GM23338 (cell line): ENCODE measurements at regions not wholly inside any gene's neighbourhood (a gene's known extent, or its start where the extent isn't known, plus 50 kb on each side); places are given as distances from the start of the nearest gene placed in this dataset.

Source experiments
- ATAC-seq: fragments of 200-7000 bp; cut with Tn5 transposase; 3 replicates; pipeline ENCODE4 v1.9.1; 2020
- DNase-seq: peaks from one replicate; pipeline ENCODE4 v3.0.0-alpha.2; 2015; ENCODE audit warnings: low spot score
- H2AFZ ChIP-seq: fragments of 200-600 bp; sonication (generic); 2 replicates; pipeline ENCODE4 v1.8.0; 2016; ENCODE audit warnings: antibody characterized with exemption, mild to moderate bottlenecking, moderate library complexity
- H3F3A ChIP-seq: fragments of 200-600 bp; sonication (generic); replicated peaks from 2 replicates; pipeline ENCODE4 v1.8.0; 2017; ENCODE audit warnings: antibody characterized with exemption, mixed run types, low read depth
- H3K27ac ChIP-seq: fragments of 200-600 bp; sonication (generic); 2 replicates; pipeline ENCODE4 v1.6.1; 2016; ENCODE audit warnings: low read depth
- H3K27me3 ChIP-seq: fragments of 200-600 bp; sonication (generic); 2 replicates; pipeline ENCODE4 v1.8.0; 2016; ENCODE audit warnings: mild to moderate bottlenecking, mixed run types, moderate library complexity; ENCODE audit not compliant: insufficient read depth
- H3K36me3 ChIP-seq: fragments of 200-600 bp; sonication (generic); 2 replicates; pipeline ENCODE4 v1.8.0; 2016; ENCODE audit warnings: mild to moderate bottlenecking; ENCODE audit not compliant: insufficient read depth
- H3K4me1 ChIP-seq: fragments of 200-600 bp; sonication (generic); 2 replicates; pipeline ENCODE4 v1.8.0; 2016; ENCODE audit warnings: mild to moderate bottlenecking, moderate library complexity; ENCODE audit not compliant: insufficient read depth
- H3K4me2 ChIP-seq: fragments of 200-600 bp; sonication (generic); 2 replicates; pipeline ENCODE4 v1.7.1; 2017; ENCODE audit warnings: mixed run types
- H3K4me3 ChIP-seq: fragments of 200-600 bp; sonication (generic); 2 replicates; pipeline ENCODE4 v1.6.1; 2016; ENCODE audit warnings: mixed run types
- H3K79me2 ChIP-seq: fragments of 200-600 bp; sonication (generic); replicated peaks from 2 replicates; pipeline ENCODE4 v1.8.0; 2017; ENCODE audit warnings: mild to moderate bottlenecking; ENCODE audit not compliant: insufficient read depth
- H3K9me2 ChIP-seq: fragments of 200-600 bp; sonication (generic); 2 replicates; pipeline ENCODE4 v1.8.0; 2017; ENCODE audit not compliant: insufficient read depth
- H4K20me1 ChIP-seq: fragments of 200-600 bp; sonication (generic); replicated peaks from 2 replicates; pipeline ENCODE4 v1.8.0; 2017; ENCODE audit warnings: mild to moderate bottlenecking; ENCODE audit not compliant: insufficient read depth
- H3K27ac Mint-ChIP-seq: 2 replicates; pipeline ENCODE4 v1.8.0; 2020; ENCODE audit warnings: inconsistent platforms, mild to moderate bottlenecking, moderate library complexity, mixed read lengths
- H3K27me3 Mint-ChIP-seq: 3 replicates; pipeline ENCODE4 v1.8.0; 2022; ENCODE audit warnings: low read depth, mild to moderate bottlenecking, moderate library complexity, mixed read lengths, inconsistent platforms; ENCODE audit not compliant: insufficient read depth, poor library complexity
- H3K36me3 Mint-ChIP-seq: 3 replicates; pipeline ENCODE4 v1.8.0; 2021; ENCODE audit warnings: low read depth, mild to moderate bottlenecking, inconsistent platforms, moderate library complexity, mixed read lengths
- H3K4me1 Mint-ChIP-seq: 3 replicates; pipeline ENCODE4 v1.8.0; 2020; ENCODE audit warnings: mild to moderate bottlenecking, inconsistent platforms, mixed read lengths
- H3K4me3 Mint-ChIP-seq: 3 replicates; pipeline ENCODE4 v1.8.0; 2021; ENCODE audit warnings: moderate library complexity, mild to moderate bottlenecking, inconsistent platforms, mixed read lengths
- H3K9me3 Mint-ChIP-seq: 3 replicates; pipeline ENCODE4 v1.8.0; 2020; ENCODE audit warnings: moderate library complexity, mild to moderate bottlenecking, inconsistent platforms, mixed read lengths
- CREB1 ChIP-seq: fragments of 250-450 bp; sonication (Bioruptor Pico); IDR thresholded peaks from 2 replicates; pipeline ENCODE4 v1.5.0; 2020; ENCODE audit warnings: low read depth, mild to moderate bottlenecking, moderate library complexity
- EZH2 ChIP-seq: fragments of 200-600 bp; sonication (generic); IDR thresholded peaks from one replicate; pipeline ENCODE4 v1.8.0; 2017; ENCODE audit warnings: antibody characterized with exemption, mild to moderate bottlenecking, low read depth; ENCODE audit not compliant: unreplicated experiment
- EZH2phosphoT487 ChIP-seq: fragments of 200-600 bp; sonication (generic); IDR thresholded peaks from one replicate; pipeline ENCODE4 v1.8.1; 2018; ENCODE audit warnings: antibody characterized with exemption; ENCODE audit not compliant: unreplicated experiment
- JUNB ChIP-seq: IDR thresholded peaks from one replicate; pipeline ENCODE4 v1.6.1; 2016; ENCODE audit warnings: antibody characterized with exemption; ENCODE audit not compliant: unreplicated experiment
- NANOG ChIP-seq: IDR thresholded peaks from 2 replicates; pipeline ENCODE4 v1.6.1; 2016; ENCODE audit warnings: antibody characterized with exemption, borderline replicate concordance
- POLR2AphosphoS5 ChIP-seq: IDR thresholded peaks from 2 replicates; pipeline ENCODE4 v1.6.1; 2016; ENCODE audit warnings: antibody characterized with exemption, low read depth
- STAT1 ChIP-seq: IDR thresholded peaks from one replicate; pipeline ENCODE4 v1.6.1; 2016; ENCODE audit warnings: antibody characterized with exemption; ENCODE audit not compliant: unreplicated experiment
- ZNF114 ChIP-seq: fragments of 250-450 bp; sonication (Bioruptor Pico); IDR thresholded peaks from 2 replicates; pipeline ENCODE4 v1.5.0; 2020; ENCODE audit warnings: mild to moderate bottlenecking, moderate library complexity
- ZNF331 ChIP-seq: fragments of 250-450 bp; sonication (Bioruptor Pico); IDR thresholded peaks from 2 replicates; pipeline ENCODE4 v1.5.0; 2020; ENCODE audit warnings: low read depth, mild to moderate bottlenecking, moderate library complexity
- TF ChIP-seq, protein P1 (sequence below): IDR thresholded peaks from 2 replicates; pipeline ENCODE4 v1.6.1; 2016; ENCODE audit warnings: antibody characterized with exemption
- TF ChIP-seq, protein P2 (sequence below): IDR thresholded peaks from one replicate; pipeline ENCODE4 v1.6.1; 2018; ENCODE audit warnings: antibody characterized with exemption; ENCODE audit not compliant: unreplicated experiment
- TF ChIP-seq, protein P3 (sequence below), 2 experiments: fragments of 200-600 bp in 1 of 2; sonication (generic) in 1 of 2; conservative IDR thresholded peaks; 2 replicates each; pipeline versions ENCODE4 v1.5.1 to v1.6.1; 2016 to 2017; ENCODE audit warnings: antibody characterized with exemption in 2 of 2, low read depth in 2 of 2, mild to moderate bottlenecking in 2 of 2, moderate library complexity in 1 of 2
- TF ChIP-seq, protein P4 (sequence below): fragments of 250-450 bp; sonication (Bioruptor Pico); IDR thresholded peaks from 2 replicates; pipeline ENCODE4 v1.5.0; 2020; ENCODE audit warnings: mild to moderate bottlenecking, moderate library complexity

DNA sequence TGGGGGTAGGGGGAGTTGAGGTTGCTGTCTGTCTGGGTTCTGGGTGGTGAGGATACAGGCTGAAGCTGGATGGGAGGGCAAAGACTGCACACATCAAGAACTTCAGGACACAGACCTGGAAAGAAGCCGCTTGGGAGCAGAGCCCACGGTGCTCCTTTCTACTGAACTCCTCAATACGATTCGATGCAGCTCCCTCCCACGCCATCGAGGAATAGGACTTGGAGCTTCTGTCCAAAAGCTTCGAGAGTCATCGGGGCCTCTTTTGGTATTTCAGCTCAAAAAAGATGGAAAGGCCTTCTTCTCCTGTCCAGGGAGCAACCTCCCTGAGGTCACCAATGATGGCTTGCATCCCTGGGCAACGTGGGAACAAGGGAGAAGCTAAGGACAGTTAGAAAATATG, 407.1 kb upstream of the MGMT start:
- Histone ChIP-seq H3K27me3 (no peaks in the 10 kb centered on the region), H3F3A (no peaks in the 10 kb centered on the region), H3K9me2 (no peaks in the 10 kb centered on the region), H3K4me2 (no peak overlapping the region), H3K4me1 (peaks cover 15% of the 10 kb centered on the region), H4K20me1 (no peaks in the 10 kb centered on the region), H3K36me3 (no peaks in the 10 kb centered on the region), H3K79me2 (no peaks in the 10 kb centered on the region), H3K4me3 (no peak overlapping the region), H3K27ac (no peak overlapping the region), H2AFZ (no peak overlapping the region)
- Mint-ChIP-seq H3K27me3 (peaks cover 8% of the 10 kb centered on the region), H3K27ac (no peak overlapping the region), H3K9me3 (no peaks in the 10 kb centered on the region), H3K36me3 (no peaks in the 10 kb centered on the region), H3K4me1 (peaks cover 18% of the 10 kb centered on the region), H3K4me3 (no peak overlapping the region)
- TF ChIP-seq, protein P1, sequence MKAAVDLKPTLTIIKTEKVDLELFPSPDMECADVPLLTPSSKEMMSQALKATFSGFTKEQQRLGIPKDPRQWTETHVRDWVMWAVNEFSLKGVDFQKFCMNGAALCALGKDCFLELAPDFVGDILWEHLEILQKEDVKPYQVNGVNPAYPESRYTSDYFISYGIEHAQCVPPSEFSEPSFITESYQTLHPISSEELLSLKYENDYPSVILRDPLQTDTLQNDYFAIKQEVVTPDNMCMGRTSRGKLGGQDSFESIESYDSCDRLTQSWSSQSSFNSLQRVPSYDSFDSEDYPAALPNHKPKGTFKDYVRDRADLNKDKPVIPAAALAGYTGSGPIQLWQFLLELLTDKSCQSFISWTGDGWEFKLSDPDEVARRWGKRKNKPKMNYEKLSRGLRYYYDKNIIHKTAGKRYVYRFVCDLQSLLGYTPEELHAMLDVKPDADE: no peak
- TF ChIP-seq NANOG: no peak
- no peak for TF ChIP-seq ZNF114 (CRISPR knock-in tag)
- TF ChIP-seq, protein P2, sequence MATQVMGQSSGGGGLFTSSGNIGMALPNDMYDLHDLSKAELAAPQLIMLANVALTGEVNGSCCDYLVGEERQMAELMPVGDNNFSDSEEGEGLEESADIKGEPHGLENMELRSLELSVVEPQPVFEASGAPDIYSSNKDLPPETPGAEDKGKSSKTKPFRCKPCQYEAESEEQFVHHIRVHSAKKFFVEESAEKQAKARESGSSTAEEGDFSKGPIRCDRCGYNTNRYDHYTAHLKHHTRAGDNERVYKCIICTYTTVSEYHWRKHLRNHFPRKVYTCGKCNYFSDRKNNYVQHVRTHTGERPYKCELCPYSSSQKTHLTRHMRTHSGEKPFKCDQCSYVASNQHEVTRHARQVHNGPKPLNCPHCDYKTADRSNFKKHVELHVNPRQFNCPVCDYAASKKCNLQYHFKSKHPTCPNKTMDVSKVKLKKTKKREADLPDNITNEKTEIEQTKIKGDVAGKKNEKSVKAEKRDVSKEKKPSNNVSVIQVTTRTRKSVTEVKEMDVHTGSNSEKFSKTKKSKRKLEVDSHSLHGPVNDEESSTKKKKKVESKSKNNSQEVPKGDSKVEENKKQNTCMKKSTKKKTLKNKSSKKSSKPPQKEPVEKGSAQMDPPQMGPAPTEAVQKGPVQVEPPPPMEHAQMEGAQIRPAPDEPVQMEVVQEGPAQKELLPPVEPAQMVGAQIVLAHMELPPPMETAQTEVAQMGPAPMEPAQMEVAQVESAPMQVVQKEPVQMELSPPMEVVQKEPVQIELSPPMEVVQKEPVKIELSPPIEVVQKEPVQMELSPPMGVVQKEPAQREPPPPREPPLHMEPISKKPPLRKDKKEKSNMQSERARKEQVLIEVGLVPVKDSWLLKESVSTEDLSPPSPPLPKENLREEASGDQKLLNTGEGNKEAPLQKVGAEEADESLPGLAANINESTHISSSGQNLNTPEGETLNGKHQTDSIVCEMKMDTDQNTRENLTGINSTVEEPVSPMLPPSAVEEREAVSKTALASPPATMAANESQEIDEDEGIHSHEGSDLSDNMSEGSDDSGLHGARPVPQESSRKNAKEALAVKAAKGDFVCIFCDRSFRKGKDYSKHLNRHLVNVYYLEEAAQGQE: no peak
- no peak for TF ChIP-seq EZH2
- no peak for TF ChIP-seq EZH2phosphoT487
- no peak for TF ChIP-seq JUNB
- TF ChIP-seq, protein P3, sequence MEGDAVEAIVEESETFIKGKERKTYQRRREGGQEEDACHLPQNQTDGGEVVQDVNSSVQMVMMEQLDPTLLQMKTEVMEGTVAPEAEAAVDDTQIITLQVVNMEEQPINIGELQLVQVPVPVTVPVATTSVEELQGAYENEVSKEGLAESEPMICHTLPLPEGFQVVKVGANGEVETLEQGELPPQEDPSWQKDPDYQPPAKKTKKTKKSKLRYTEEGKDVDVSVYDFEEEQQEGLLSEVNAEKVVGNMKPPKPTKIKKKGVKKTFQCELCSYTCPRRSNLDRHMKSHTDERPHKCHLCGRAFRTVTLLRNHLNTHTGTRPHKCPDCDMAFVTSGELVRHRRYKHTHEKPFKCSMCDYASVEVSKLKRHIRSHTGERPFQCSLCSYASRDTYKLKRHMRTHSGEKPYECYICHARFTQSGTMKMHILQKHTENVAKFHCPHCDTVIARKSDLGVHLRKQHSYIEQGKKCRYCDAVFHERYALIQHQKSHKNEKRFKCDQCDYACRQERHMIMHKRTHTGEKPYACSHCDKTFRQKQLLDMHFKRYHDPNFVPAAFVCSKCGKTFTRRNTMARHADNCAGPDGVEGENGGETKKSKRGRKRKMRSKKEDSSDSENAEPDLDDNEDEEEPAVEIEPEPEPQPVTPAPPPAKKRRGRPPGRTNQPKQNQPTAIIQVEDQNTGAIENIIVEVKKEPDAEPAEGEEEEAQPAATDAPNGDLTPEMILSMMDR (conservative IDR thresholded peaks at IDR 0.05; ENCODE audit: low read depth in 2 of 2): no peak
- TF ChIP-seq, protein P4, sequence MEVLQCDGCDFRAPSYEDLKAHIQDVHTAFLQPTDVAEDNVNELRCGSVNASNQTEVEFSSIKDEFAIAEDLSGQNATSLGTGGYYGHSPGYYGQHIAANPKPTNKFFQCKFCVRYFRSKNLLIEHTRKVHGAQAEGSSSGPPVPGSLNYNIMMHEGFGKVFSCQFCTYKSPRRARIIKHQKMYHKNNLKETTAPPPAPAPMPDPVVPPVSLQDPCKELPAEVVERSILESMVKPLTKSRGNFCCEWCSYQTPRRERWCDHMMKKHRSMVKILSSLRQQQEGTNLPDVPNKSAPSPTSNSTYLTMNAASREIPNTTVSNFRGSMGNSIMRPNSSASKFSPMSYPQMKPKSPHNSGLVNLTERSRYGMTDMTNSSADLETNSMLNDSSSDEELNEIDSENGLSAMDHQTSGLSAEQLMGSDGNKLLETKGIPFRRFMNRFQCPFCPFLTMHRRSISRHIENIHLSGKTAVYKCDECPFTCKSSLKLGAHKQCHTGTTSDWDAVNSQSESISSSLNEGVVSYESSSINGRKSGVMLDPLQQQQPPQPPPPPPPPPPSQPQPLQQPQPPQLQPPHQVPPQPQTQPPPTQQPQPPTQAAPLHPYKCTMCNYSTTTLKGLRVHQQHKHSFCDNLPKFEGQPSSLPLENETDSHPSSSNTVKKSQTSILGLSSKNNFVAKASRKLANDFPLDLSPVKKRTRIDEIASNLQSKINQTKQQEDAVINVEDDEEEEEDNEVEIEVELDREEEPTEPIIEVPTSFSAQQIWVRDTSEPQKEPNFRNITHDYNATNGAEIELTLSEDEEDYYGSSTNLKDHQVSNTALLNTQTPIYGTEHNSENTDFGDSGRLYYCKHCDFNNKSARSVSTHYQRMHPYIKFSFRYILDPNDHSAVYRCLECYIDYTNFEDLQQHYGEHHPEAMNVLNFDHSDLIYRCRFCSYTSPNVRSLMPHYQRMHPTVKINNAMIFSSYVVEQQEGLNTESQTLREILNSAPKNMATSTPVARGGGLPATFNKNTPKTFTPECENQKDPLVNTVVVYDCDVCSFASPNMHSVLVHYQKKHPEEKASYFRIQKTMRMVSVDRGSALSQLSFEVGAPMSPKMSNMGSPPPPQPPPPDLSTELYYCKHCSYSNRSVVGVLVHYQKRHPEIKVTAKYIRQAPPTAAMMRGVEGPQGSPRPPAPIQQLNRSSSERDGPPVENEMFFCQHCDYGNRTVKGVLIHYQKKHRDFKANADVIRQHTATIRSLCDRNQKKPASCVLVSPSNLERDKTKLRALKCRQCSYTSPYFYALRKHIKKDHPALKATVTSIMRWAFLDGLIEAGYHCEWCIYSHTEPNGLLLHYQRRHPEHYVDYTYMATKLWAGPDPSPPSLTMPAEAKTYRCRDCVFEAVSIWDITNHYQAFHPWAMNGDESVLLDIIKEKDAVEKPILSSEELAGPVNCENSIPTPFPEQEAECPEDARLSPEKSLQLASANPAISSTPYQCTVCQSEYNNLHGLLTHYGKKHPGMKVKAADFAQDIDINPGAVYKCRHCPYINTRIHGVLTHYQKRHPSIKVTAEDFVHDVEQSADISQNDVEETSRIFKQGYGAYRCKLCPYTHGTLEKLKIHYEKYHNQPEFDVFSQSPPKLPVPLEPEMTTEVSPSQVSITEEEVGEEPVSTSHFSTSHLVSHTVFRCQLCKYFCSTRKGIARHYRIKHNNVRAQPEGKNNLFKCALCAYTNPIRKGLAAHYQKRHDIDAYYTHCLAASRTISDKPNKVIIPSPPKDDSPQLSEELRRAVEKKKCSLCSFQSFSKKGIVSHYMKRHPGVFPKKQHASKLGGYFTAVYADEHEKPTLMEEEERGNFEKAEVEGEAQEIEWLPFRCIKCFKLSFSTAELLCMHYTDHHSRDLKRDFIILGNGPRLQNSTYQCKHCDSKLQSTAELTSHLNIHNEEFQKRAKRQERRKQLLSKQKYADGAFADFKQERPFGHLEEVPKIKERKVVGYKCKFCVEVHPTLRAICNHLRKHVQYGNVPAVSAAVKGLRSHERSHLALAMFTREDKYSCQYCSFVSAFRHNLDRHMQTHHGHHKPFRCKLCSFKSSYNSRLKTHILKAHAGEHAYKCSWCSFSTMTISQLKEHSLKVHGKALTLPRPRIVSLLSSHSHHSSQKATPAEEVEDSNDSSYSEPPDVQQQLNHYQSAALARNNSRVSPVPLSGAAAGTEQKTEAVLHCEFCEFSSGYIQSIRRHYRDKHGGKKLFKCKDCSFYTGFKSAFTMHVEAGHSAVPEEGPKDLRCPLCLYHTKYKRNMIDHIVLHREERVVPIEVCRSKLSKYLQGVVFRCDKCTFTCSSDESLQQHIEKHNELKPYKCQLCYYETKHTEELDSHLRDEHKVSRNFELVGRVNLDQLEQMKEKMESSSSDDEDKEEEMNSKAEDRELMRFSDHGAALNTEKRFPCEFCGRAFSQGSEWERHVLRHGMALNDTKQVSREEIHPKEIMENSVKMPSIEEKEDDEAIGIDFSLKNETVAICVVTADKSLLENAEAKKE (CRISPR knock-in tag): no peak
- TF ChIP-seq STAT1: no peak
- TF ChIP-seq ZNF331 (CRISPR knock-in tag): no peak
- TF ChIP-seq POLR2AphosphoS5: no peak
- TF ChIP-seq CREB1 (CRISPR knock-in tag): no peak
- no peak for ATAC-seq
- no peak for DNase-seq
